OCI-LY7 (cell line): ENCODE measurements at regions not wholly inside any gene's neighbourhood (a gene's known extent, or its start where the extent isn't known, plus 50 kb on each side); places are given as distances from the start of the nearest gene placed in this dataset.

Experiments
- BruUV-seq: library from RNA; stranded (reverse); fragments of 400-500 nt; replicated peaks from 2 replicates; lab custom pipeline; 2021; lab: Mats Ljungman, UMichigan
- CTCF ChIA-PET: fragments of 300-600 bp; sonication (Branson Sonifier 250); formaldehyde crosslinking; loops from one replicate; lab custom pipeline; 2022; ENCODE audit warnings: antibody characterized with exemption; ENCODE audit not compliant: unreplicated experiment; lab: Charles Lee
- POLR2A ChIA-PET: fragments of 300-600 bp; sonication (Branson Sonifier 250); formaldehyde crosslinking; loops from one replicate; lab custom pipeline; 2022; ENCODE audit warnings: antibody characterized with exemption; lab: Charles Lee
- DNase-seq: peaks from one replicate; pipeline ENCODE4 v3.0.0-alpha.2; 2015; ENCODE audit warnings: low spot score
- H2AFZ ChIP-seq: fragments of 200-600 bp; sonication (generic), shearing (Covaris generic); 2 replicates; pipeline ENCODE4 v1.6.1; 2014; ENCODE audit warnings: mild to moderate bottlenecking, antibody characterized with exemption, low read length, moderate library complexity
- H3K27ac ChIP-seq: fragments of 200-600 bp; sonication (generic); 2 replicates; pipeline ENCODE4 v1.5.1; 2014; ENCODE audit warnings: mixed run types, low read depth, mild to moderate bottlenecking, moderate library complexity, low read length, inconsistent platforms; ENCODE audit not compliant: poor library complexity, severe bottlenecking
- H3K36me3 ChIP-seq: fragments of 200-600 bp; sonication (generic); 2 replicates; pipeline ENCODE4 v1.6.1; 2014; ENCODE audit warnings: mild to moderate bottlenecking, antibody characterized with exemption, low read length, moderate library complexity, mixed read lengths; ENCODE audit not compliant: insufficient read depth
- H3K4me1 ChIP-seq: fragments of 200-600 bp; sonication (generic); 2 replicates; pipeline ENCODE4 v1.5.1; 2014; ENCODE audit warnings: mild to moderate bottlenecking, low read length; ENCODE audit not compliant: insufficient read depth, poor library complexity, severe bottlenecking
- H3K4me2 ChIP-seq: fragments of 200-600 bp; sonication (generic); 2 replicates; pipeline ENCODE4 v1.6.1; 2014; ENCODE audit warnings: mild to moderate bottlenecking, low read length
- H3K4me3 ChIP-seq: fragments of 200-600 bp; sonication (generic); 2 replicates; pipeline ENCODE4 v1.5.1; 2014; ENCODE audit warnings: mild to moderate bottlenecking, low read depth, low read length; ENCODE audit not compliant: poor library complexity, severe bottlenecking
- H3K79me2 ChIP-seq: fragments of 200-600 bp; sonication (generic); 2 replicates; pipeline ENCODE4 v1.6.1; 2016; ENCODE audit warnings: low read depth, mild to moderate bottlenecking, low read length, moderate library complexity, mixed read lengths; ENCODE audit not compliant: insufficient read depth
- H3K9me2 ChIP-seq: fragments of 200-600 bp; sonication (generic); 2 replicates; pipeline ENCODE4 v1.6.1; 2016; ENCODE audit warnings: mild to moderate bottlenecking, low read length, mixed read lengths; ENCODE audit not compliant: insufficient read depth
- H3K9me3 ChIP-seq: fragments of 200-600 bp; sonication (generic); 2 replicates; pipeline ENCODE4 v1.6.1; 2014; ENCODE audit warnings: mild to moderate bottlenecking, mixed run types, low read length, mixed read lengths
- H4K20me1 ChIP-seq: fragments of 200-600 bp; sonication (generic); 2 replicates; pipeline ENCODE4 v1.6.1; 2014; ENCODE audit warnings: mild to moderate bottlenecking, antibody characterized with exemption, low read length, moderate library complexity, mixed read lengths; ENCODE audit not compliant: insufficient read depth
- EZH2phosphoT487 ChIP-seq: fragments of 200-600 bp; sonication (generic); IDR thresholded peaks from 2 replicates; pipeline ENCODE4 v1.6.1; 2018; ENCODE audit warnings: low read depth, borderline replicate concordance, mild to moderate bottlenecking, mixed run types, antibody characterized with exemption, low read length, moderate library complexity, mixed read lengths
- intact Hi-C: fragments of 100-400 bp; cut with micrococcal nuclease; formaldehyde crosslinking; loops from one replicate; pipeline ENCODE4 v1.10.0; 2022; ENCODE audit not compliant: unreplicated experiment
- TF ChIP-seq, protein P1 (sequence below): fragments of 200-600 bp; sonication (generic); conservative IDR thresholded peaks from 2 replicates; pipeline ENCODE4 v1.5.1; 2014; ENCODE audit warnings: mild to moderate bottlenecking, antibody characterized with exemption, low read length, moderate library complexity, mixed read lengths

GRCh38 chr1:36651176-36651910 lies 168.6 kb upstream of the CSF3R start:
- H3K4me2 ChIP-seq = no peak overlapping the region
- H3K9me2 ChIP-seq = no peaks in the 10 kb centered on the region
- intact Hi-C loops = loop anchor here (5.0 kb wide), 1 partner anchor 74 kb away; no protein-coding TSS in a partner anchor
- no peaks in the 10 kb centered on the region for H3K36me3 ChIP-seq
- CTCF ChIA-PET = interaction anchor here (0.6 kb wide), 2 partner anchors 44 to 521 kb away, joined by 3 read pairs; no protein-coding TSS in a partner anchor
- no peak for DNase-seq
- H3K27ac ChIP-seq = no peak overlapping the region
- no peak for TF ChIP-seq EZH2phosphoT487
- TF ChIP-seq, protein P1, sequence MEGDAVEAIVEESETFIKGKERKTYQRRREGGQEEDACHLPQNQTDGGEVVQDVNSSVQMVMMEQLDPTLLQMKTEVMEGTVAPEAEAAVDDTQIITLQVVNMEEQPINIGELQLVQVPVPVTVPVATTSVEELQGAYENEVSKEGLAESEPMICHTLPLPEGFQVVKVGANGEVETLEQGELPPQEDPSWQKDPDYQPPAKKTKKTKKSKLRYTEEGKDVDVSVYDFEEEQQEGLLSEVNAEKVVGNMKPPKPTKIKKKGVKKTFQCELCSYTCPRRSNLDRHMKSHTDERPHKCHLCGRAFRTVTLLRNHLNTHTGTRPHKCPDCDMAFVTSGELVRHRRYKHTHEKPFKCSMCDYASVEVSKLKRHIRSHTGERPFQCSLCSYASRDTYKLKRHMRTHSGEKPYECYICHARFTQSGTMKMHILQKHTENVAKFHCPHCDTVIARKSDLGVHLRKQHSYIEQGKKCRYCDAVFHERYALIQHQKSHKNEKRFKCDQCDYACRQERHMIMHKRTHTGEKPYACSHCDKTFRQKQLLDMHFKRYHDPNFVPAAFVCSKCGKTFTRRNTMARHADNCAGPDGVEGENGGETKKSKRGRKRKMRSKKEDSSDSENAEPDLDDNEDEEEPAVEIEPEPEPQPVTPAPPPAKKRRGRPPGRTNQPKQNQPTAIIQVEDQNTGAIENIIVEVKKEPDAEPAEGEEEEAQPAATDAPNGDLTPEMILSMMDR = no peak
- H3K9me3 ChIP-seq = no peaks in the 10 kb centered on the region
- no peaks in the 10 kb centered on the region for H3K4me1 ChIP-seq
- POLR2A ChIA-PET = interaction anchor here (0.6 kb wide), 1 partner anchor 122 kb away, joined by 3 read pairs; no protein-coding TSS in a partner anchor
- H3K79me2 ChIP-seq = no peaks in the 10 kb centered on the region
- no peak overlapping the region for H3K4me3 ChIP-seq
- H4K20me1 ChIP-seq = no peaks in the 10 kb centered on the region
- BruUV-seq = no TSS peak
- H2AFZ ChIP-seq = no peak overlapping the region

DNA sequence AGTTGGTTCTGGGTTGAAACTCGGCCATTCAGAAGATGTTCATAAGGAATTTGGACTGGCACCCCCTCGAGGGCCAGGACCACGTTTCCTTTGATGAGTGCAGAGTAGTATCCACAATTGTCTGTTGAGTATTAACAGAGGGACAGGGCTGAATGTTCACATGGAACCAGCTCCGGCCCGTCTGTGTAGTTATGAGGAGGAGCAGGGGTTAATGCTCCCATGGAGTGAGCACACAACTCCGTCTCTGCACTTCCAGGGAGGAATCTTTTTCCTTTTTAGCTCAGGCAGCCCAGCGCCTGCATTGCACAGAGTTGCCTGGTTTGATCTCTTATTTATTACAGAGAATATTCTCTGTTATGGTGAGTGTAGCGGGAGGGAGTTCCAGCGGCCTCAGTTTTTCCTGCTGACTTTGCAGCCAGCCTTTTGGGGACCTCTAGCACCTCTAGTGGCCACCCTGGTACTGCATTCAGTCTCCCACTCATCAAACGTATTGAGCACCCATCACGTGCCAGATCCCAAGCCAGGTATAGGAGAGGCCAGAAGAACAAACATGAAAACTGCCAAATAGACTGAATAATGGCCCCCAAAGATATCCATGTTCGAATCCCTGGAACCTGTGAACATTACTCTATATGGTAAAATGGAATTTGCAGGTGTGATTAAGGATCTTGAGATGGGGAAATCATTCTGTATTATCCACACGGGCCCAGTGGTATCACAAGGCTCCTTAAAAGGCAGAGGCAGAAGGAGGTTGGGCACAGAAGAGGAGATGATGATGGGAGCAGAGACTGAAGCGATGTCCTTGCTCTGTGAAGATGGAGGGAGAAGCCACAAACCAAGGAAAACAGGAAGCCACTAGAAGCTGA lies 167.7 kb upstream of the CSF3R start:
- H3K4me1 ChIP-seq = no peaks in the 10 kb centered on the region
- TF ChIP-seq EZH2phosphoT487 = no peak
- TF ChIP-seq, protein P1 = peak; percentile 95
- peak; percentile 57 for DNase-seq
- H3K79me2 ChIP-seq = no peaks in the 10 kb centered on the region
- ChIA-PET POLR2A (no interaction called here), CTCF (no interaction called here)
- no peaks in the 10 kb centered on the region for H4K20me1 ChIP-seq
- H3K4me3 ChIP-seq = no peak overlapping the region
- intact Hi-C loops = loop anchor here (5.0 kb wide), 1 partner anchor 73 kb away; no protein-coding TSS in a partner anchor
- H3K27ac ChIP-seq = no peak overlapping the region
- H3K4me2 ChIP-seq = no peak overlapping the region
- no peak overlapping the region for H2AFZ ChIP-seq
- H3K36me3 ChIP-seq = no peaks in the 10 kb centered on the region
- no peaks in the 10 kb centered on the region for H3K9me2 ChIP-seq
- no TSS peak for BruUV-seq
- no peaks in the 10 kb centered on the region for H3K9me3 ChIP-seq
